CD4-positive, alpha-beta T cell treated with Interleukin-15 for 1 hour (primary cell): ENCODE measurements at regions not wholly inside any gene's neighbourhood (a gene's known extent, or its start where the extent isn't known, plus 50 kb on each side); places are given as distances from the start of the nearest gene placed in this dataset.
"Not testable (repeated sequence)": the region's sequence is repeated elsewhere in the genome, so short reads cannot be mapped to it uniquely, and the experiment has no call there.

Source experiments
- DNase-seq: peaks from one replicate; pipeline ENCODE4 v3.0.0-alpha.2; 2020

- DNase-seq, result no peak
These were observed 78.1 kb upstream of the YWHAQ start for GRCh38 chr2:9708683-9709538.

GRCh38 chr2:9709539-9710285 is 78.9 kb upstream of the YWHAQ start:
- DNase-seq, result no peak

GRCh38 chr2:9710311-9710710 is 79.5 kb upstream of the YWHAQ start:
- DNase-seq, result no peak

GRCh38 chr2:9712263-9712662 is 81.5 kb upstream of the YWHAQ start:
- no peak for DNase-seq

- DNase-seq, result no peak
These were observed 83.9 kb upstream of the YWHAQ start for GRCh38 chr2:9714630-9715214.

- DNase-seq, result no peak
These were observed 84.4 kb upstream of the YWHAQ start for GRCh38 chr2:9715238-9715637.

- DNase-seq, result no peak
These were observed 87.2 kb upstream of the YWHAQ start for GRCh38 chr2:9717886-9718451.

- no peak for DNase-seq
These were observed 89.7 kb upstream of the YWHAQ start for GRCh38 chr2:9720352-9721093.

- no peak for DNase-seq
These were observed 90.5 kb upstream of the YWHAQ start for GRCh38 chr2:9721344-9721743.

GRCh38 chr2:9722451-9722850 is 91.7 kb upstream of the YWHAQ start:
- DNase-seq, result no peak

GRCh38 chr2:9724565-9724964 is 93.8 kb upstream of the YWHAQ start:
- no peak for DNase-seq

- DNase-seq, result no peak
These were observed 94.3 kb upstream of the YWHAQ start for GRCh38 chr2:9725106-9725505.

- not testable (repeated sequence) for DNase-seq
These were observed 95.2 kb upstream of the YWHAQ start for GRCh38 chr2:9726016-9726415.

GRCh38 chr2:9730523-9730922 is 99.7 kb upstream of the YWHAQ start:
- DNase-seq, result not testable (repeated sequence)

- no peak for DNase-seq
These were observed 102.0 kb upstream of the YWHAQ start for GRCh38 chr2:9732824-9733223.

GRCh38 chr2:9734308-9734707 is 103.5 kb upstream of the YWHAQ start:
- DNase-seq, result no peak

GRCh38 chr2:9735335-9735734 is 104.5 kb upstream of the YWHAQ start:
- no peak for DNase-seq

GRCh38 chr2:9736021-9736420 is 105.2 kb upstream of the YWHAQ start:
- no peak for DNase-seq

- no peak for DNase-seq
These were observed 106.0 kb upstream of the TAF1B start for GRCh38 chr2:9737053-9737875.

GRCh38 chr2:9738062-9738461 is 105.2 kb upstream of the TAF1B start:
- no peak for DNase-seq

- peak; percentile 52 for DNase-seq
These were observed 104.5 kb upstream of the TAF1B start for GRCh38 chr2:9738535-9739496.
